ENCODE measurements at regions not wholly inside any gene's neighbourhood (a gene's known extent, or its start where the extent isn't known, plus 50 kb on each side); places are given as distances from the start of the nearest gene placed in this dataset.

DNA sequence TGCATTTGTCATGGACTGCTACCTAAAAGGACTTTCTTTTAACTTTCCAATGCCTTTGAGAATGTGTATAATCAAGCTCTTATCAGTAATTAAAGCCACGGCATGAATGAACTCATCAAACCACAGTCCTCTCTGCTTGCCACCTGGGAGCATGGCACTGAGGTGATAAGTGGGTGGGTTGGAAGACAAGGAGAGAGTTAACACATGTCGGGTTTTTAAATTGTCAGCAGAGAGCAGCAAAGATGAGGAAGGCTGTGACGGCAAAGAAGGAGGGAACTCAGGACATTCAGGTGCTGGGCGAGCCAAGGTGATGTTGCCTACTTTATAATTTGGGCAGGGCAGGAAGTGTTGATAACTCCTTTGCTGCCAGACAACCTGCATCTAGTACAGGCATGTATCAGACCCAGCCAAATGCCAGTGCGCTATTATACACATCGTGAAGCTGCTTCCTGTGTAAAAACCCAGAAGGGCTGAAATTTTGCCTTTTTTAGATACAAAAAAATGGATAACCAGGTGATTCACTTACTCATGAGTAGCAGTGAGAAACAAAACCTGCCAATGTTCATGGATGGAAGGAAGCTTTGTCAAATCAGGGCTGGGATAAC is 269.1 kb downstream of the KIF4B start:
- Mint-ChIP-seq H3K4me1 (ENCODE audit: low read depth) (no peaks in the 10 kb centered on the region), H3K36me3 (ENCODE audit: low read depth) (no peaks in the 10 kb centered on the region), H3K4me3 (no peak overlapping the region), H3K27me3 (ENCODE audit: insufficient read depth) (no peaks in the 10 kb centered on the region; the same call in 1 of the 2 replicates), H3K9me3 (peaks cover 44% of the 10 kb centered on the region), H3K27ac (no peak overlapping the region)
- TF ChIP-seq CTCF (IDR thresholded peaks at IDR 0.05), result no peak
- no peak for DNase-seq

GRCh38 chr5:155285706-155286105 is 272.2 kb downstream of the KIF4B start:
- Mint-ChIP-seq H3K4me1 (ENCODE audit: low read depth) (no peaks in the 10 kb centered on the region), H3K27ac (no peak overlapping the region), H3K27me3 (ENCODE audit: insufficient read depth) (no peaks in the 10 kb centered on the region; the same call in 1 of the 2 replicates), H3K9me3 (peaks cover 31% of the 10 kb centered on the region), H3K4me3 (no peak overlapping the region), H3K36me3 (ENCODE audit: low read depth) (no peaks in the 10 kb centered on the region)
- DNase-seq, result no peak
- TF ChIP-seq CTCF (IDR thresholded peaks at IDR 0.05), result no peak

DNA sequence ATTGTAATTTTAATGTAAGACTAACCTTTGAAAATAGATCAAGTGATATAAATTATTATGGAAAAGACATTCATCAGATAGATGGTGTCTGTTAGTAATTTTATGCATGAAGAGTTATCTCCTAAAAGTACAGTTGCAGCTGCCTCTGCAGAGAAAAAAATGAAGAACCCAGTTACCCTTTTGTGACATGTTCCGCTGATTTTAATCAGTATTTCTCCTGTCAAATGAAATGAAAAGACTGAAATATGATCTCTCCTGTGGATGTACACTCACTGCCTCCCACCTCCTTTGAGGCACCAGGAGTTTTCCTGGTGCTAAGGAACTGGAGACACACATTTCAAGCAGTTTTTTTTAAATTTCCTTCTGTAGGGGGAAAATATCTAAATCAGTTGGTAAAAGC is 277.4 kb downstream of the KIF4B start:
- Mint-ChIP-seq H3K4me3 (no peak overlapping the region), H3K27ac (no peak overlapping the region), H3K4me1 (ENCODE audit: low read depth) (no peaks in the 10 kb centered on the region), H3K9me3 (peaks cover 29% of the 10 kb centered on the region), H3K27me3 (ENCODE audit: insufficient read depth) (no peaks in the 10 kb centered on the region; the same call in 1 of the 2 replicates), H3K36me3 (ENCODE audit: low read depth) (no peaks in the 10 kb centered on the region)
- DNase-seq, result no peak
- no peak for TF ChIP-seq CTCF (IDR thresholded peaks at IDR 0.05)

GRCh38 chr5:155293605-155294178 is 280.1 kb downstream of the KIF4B start:
- Mint-ChIP-seq H3K4me3 (no peak overlapping the region), H3K9me3 (peaks cover 17% of the 10 kb centered on the region), H3K27ac (no peak overlapping the region)

GRCh38 chr5:155295111-155295510 is 281.6 kb downstream of the KIF4B start:
- no peak overlapping the region for H3K4me3 Mint-ChIP-seq
- TF ChIP-seq CTCF (IDR thresholded peaks at IDR 0.05), result no peak
- H3K27me3 Mint-ChIP-seq (ENCODE audit: insufficient read depth), result no peaks in the 10 kb centered on the region
- H3K27ac Mint-ChIP-seq, result no peak overlapping the region
- H3K9me3 Mint-ChIP-seq, result peaks cover 21% of the 10 kb centered on the region
- H3K4me1 Mint-ChIP-seq (ENCODE audit: low read depth), result no peaks in the 10 kb centered on the region
- no peak for DNase-seq
- no peaks in the 10 kb centered on the region for H3K36me3 Mint-ChIP-seq (ENCODE audit: low read depth)

More at GRCh38 chr5:155293605-155294178, 280.1 kb downstream of the KIF4B start:
- TF ChIP-seq CTCF (IDR thresholded peaks at IDR 0.05), result no peak
- DNase-seq, result no peak
- no peaks in the 10 kb centered on the region for H3K36me3 Mint-ChIP-seq (ENCODE audit: low read depth)
- H3K27me3 Mint-ChIP-seq (ENCODE audit: insufficient read depth), result no peaks in the 10 kb centered on the region
- no peaks in the 10 kb centered on the region for H3K4me1 Mint-ChIP-seq (ENCODE audit: low read depth)
